GM23338 (cell line): ENCODE measurements at regions not wholly inside any gene's neighbourhood (a gene's known extent, or its start where the extent isn't known, plus 50 kb on each side); places are given as distances from the start of the nearest gene placed in this dataset.
A peak's percentile ranks its signal among the peaks of the same experiment; 100 is the strongest.

Experiments used
- ATAC-seq: fragments of 200-7000 bp; cut with Tn5 transposase; 3 replicates; pipeline ENCODE4 v1.9.1; 2020
- DNase-seq: peaks from one replicate; pipeline ENCODE4 v3.0.0-alpha.2; 2015; ENCODE audit warnings: low spot score
- H2AFZ ChIP-seq: fragments of 200-600 bp; sonication (generic); 2 replicates; pipeline ENCODE4 v1.8.0; 2016; ENCODE audit warnings: antibody characterized with exemption, mild to moderate bottlenecking, moderate library complexity
- H3F3A ChIP-seq: fragments of 200-600 bp; sonication (generic); replicated peaks from 2 replicates; pipeline ENCODE4 v1.8.0; 2017; ENCODE audit warnings: antibody characterized with exemption, mixed run types, low read depth
- H3K27ac ChIP-seq: fragments of 200-600 bp; sonication (generic); 2 replicates; pipeline ENCODE4 v1.6.1; 2016; ENCODE audit warnings: low read depth
- H3K27me3 ChIP-seq: fragments of 200-600 bp; sonication (generic); 2 replicates; pipeline ENCODE4 v1.8.0; 2016; ENCODE audit warnings: mild to moderate bottlenecking, mixed run types, moderate library complexity; ENCODE audit not compliant: insufficient read depth
- H3K36me3 ChIP-seq: fragments of 200-600 bp; sonication (generic); 2 replicates; pipeline ENCODE4 v1.8.0; 2016; ENCODE audit warnings: mild to moderate bottlenecking; ENCODE audit not compliant: insufficient read depth
- H3K4me1 ChIP-seq: fragments of 200-600 bp; sonication (generic); 2 replicates; pipeline ENCODE4 v1.8.0; 2016; ENCODE audit warnings: mild to moderate bottlenecking, moderate library complexity; ENCODE audit not compliant: insufficient read depth
- H3K4me2 ChIP-seq: fragments of 200-600 bp; sonication (generic); 2 replicates; pipeline ENCODE4 v1.7.1; 2017; ENCODE audit warnings: mixed run types
- H3K4me3 ChIP-seq: fragments of 200-600 bp; sonication (generic); 2 replicates; pipeline ENCODE4 v1.6.1; 2016; ENCODE audit warnings: mixed run types
- H3K79me2 ChIP-seq: fragments of 200-600 bp; sonication (generic); replicated peaks from 2 replicates; pipeline ENCODE4 v1.8.0; 2017; ENCODE audit warnings: mild to moderate bottlenecking; ENCODE audit not compliant: insufficient read depth
- H3K9me2 ChIP-seq: fragments of 200-600 bp; sonication (generic); 2 replicates; pipeline ENCODE4 v1.8.0; 2017; ENCODE audit not compliant: insufficient read depth
- H4K20me1 ChIP-seq: fragments of 200-600 bp; sonication (generic); replicated peaks from 2 replicates; pipeline ENCODE4 v1.8.0; 2017; ENCODE audit warnings: mild to moderate bottlenecking; ENCODE audit not compliant: insufficient read depth
- H3K27ac Mint-ChIP-seq: 2 replicates; pipeline ENCODE4 v1.8.0; 2020; ENCODE audit warnings: inconsistent platforms, mild to moderate bottlenecking, moderate library complexity, mixed read lengths
- H3K27me3 Mint-ChIP-seq: 3 replicates; pipeline ENCODE4 v1.8.0; 2022; ENCODE audit warnings: low read depth, mild to moderate bottlenecking, moderate library complexity, mixed read lengths, inconsistent platforms; ENCODE audit not compliant: insufficient read depth, poor library complexity
- H3K36me3 Mint-ChIP-seq: 3 replicates; pipeline ENCODE4 v1.8.0; 2021; ENCODE audit warnings: low read depth, mild to moderate bottlenecking, inconsistent platforms, moderate library complexity, mixed read lengths
- H3K4me1 Mint-ChIP-seq: 3 replicates; pipeline ENCODE4 v1.8.0; 2020; ENCODE audit warnings: mild to moderate bottlenecking, inconsistent platforms, mixed read lengths
- H3K4me3 Mint-ChIP-seq: 3 replicates; pipeline ENCODE4 v1.8.0; 2021; ENCODE audit warnings: moderate library complexity, mild to moderate bottlenecking, inconsistent platforms, mixed read lengths
- H3K9me3 Mint-ChIP-seq: 3 replicates; pipeline ENCODE4 v1.8.0; 2020; ENCODE audit warnings: moderate library complexity, mild to moderate bottlenecking, inconsistent platforms, mixed read lengths
- CREB1 ChIP-seq: fragments of 250-450 bp; sonication (Bioruptor Pico); IDR thresholded peaks from 2 replicates; pipeline ENCODE4 v1.5.0; 2020; ENCODE audit warnings: low read depth, mild to moderate bottlenecking, moderate library complexity
- CTCF ChIP-seq, 2 experiments: fragments of 200-600 bp in 1 of 2; sonication (generic) in 1 of 2; conservative IDR thresholded peaks; 2 replicates each; pipeline versions ENCODE4 v1.5.1 to v1.6.1; 2016 to 2017; ENCODE audit warnings: antibody characterized with exemption in 2 of 2, low read depth in 2 of 2, mild to moderate bottlenecking in 2 of 2, moderate library complexity in 1 of 2
- EZH2 ChIP-seq: fragments of 200-600 bp; sonication (generic); IDR thresholded peaks from one replicate; pipeline ENCODE4 v1.8.0; 2017; ENCODE audit warnings: antibody characterized with exemption, mild to moderate bottlenecking, low read depth; ENCODE audit not compliant: unreplicated experiment
- EZH2phosphoT487 ChIP-seq: fragments of 200-600 bp; sonication (generic); IDR thresholded peaks from one replicate; pipeline ENCODE4 v1.8.1; 2018; ENCODE audit warnings: antibody characterized with exemption; ENCODE audit not compliant: unreplicated experiment
- REST ChIP-seq: IDR thresholded peaks from one replicate; pipeline ENCODE4 v1.6.1; 2018; ENCODE audit warnings: antibody characterized with exemption; ENCODE audit not compliant: unreplicated experiment
- ZNF331 ChIP-seq: fragments of 250-450 bp; sonication (Bioruptor Pico); IDR thresholded peaks from 2 replicates; pipeline ENCODE4 v1.5.0; 2020; ENCODE audit warnings: low read depth, mild to moderate bottlenecking, moderate library complexity
- ZNF462 ChIP-seq: fragments of 250-450 bp; sonication (Bioruptor Pico); IDR thresholded peaks from 2 replicates; pipeline ENCODE4 v1.5.0; 2020; ENCODE audit warnings: mild to moderate bottlenecking, moderate library complexity

- Histone ChIP-seq H3K27ac (no peak overlapping the region), H3K4me2 (no peak overlapping the region), H3K27me3 (no peaks in the 10 kb centered on the region), H3K4me1 (no peaks in the 10 kb centered on the region), H3K9me2 (no peaks in the 10 kb centered on the region), H3F3A (no peaks in the 10 kb centered on the region), H2AFZ (no peak overlapping the region), H3K36me3 (no peaks in the 10 kb centered on the region), H3K79me2 (no peaks in the 10 kb centered on the region), H4K20me1 (no peaks in the 10 kb centered on the region; the same call in 1 of the 2 replicates), H3K4me3 (no peak overlapping the region)
- H3K4me3 Mint-ChIP-seq = no peak overlapping the region
- no peak for TF ChIP-seq ZNF331 (CRISPR knock-in tag)
- TF ChIP-seq REST = peak; percentile 95
- DNase-seq (peak; percentile 84), ATAC-seq (peak; percentile 82)
- H3K4me1 Mint-ChIP-seq = peaks cover 12% of the 10 kb centered on the region; the same call in 2 of the 3 replicates
- H3K9me3 Mint-ChIP-seq = no peaks in the 10 kb centered on the region
- H3K36me3 Mint-ChIP-seq = no peaks in the 10 kb centered on the region
- peaks cover 12% of the 10 kb centered on the region for H3K27me3 Mint-ChIP-seq
- H3K27ac Mint-ChIP-seq = no peak overlapping the region
Measured at GRCh38 chr11:119518746-119519730, 96.1 kb upstream of the THY1 start.

GRCh38 chr11:119515771-119516400, 92.9 kb upstream of the THY1 start:
- Histone ChIP-seq H4K20me1 (no peaks in the 10 kb centered on the region; the same call in 1 of the 2 replicates), H3K27me3 (no peaks in the 10 kb centered on the region), H3K36me3 (no peaks in the 10 kb centered on the region), H3K4me1 (peaks cover 3% of the 10 kb centered on the region; the same call in 1 of the 2 replicates), H3K27ac (no peak overlapping the region), H3K4me3 (no peak overlapping the region), H3F3A (no peaks in the 10 kb centered on the region), H3K79me2 (no peaks in the 10 kb centered on the region), H3K4me2 (no peak overlapping the region), H2AFZ (no peak overlapping the region), H3K9me2 (no peaks in the 10 kb centered on the region)
- no peak for DNase-seq
- H3K4me1 Mint-ChIP-seq = peaks cover 20% of the 10 kb centered on the region
- H3K4me3 Mint-ChIP-seq = no peak overlapping the region
- H3K27me3 Mint-ChIP-seq = peaks cover 13% of the 10 kb centered on the region
- no peak overlapping the region for H3K27ac Mint-ChIP-seq
- no peaks in the 10 kb centered on the region for H3K9me3 Mint-ChIP-seq
- H3K36me3 Mint-ChIP-seq = no peaks in the 10 kb centered on the region
- ATAC-seq = no peak
- TF ChIP-seq CREB1 (CRISPR knock-in tag) (no peak), CTCF (conservative IDR thresholded peaks at IDR 0.05; ENCODE audit: low read depth in 2 of 2) (no peak), ZNF331 (CRISPR knock-in tag) (no peak), EZH2phosphoT487 (no peak), EZH2 (no peak), ZNF462 (CRISPR knock-in tag) (no peak)
